ENCODE measurements at regions not wholly inside any gene's neighbourhood (a gene's known extent, or its start where the extent isn't known, plus 50 kb on each side); places are given as distances from the start of the nearest gene placed in this dataset.

GRCh38 chrX:74133156-74133796 lies 170.7 kb upstream of the ZCCHC13 start:
- no peak for TF ChIP-seq SIN3A (IDR thresholded peaks at IDR 0.05; ENCODE audit: borderline replicate concordance, insufficient read depth, low read length)
- no peak for TF ChIP-seq TAF1 (IDR thresholded peaks at IDR 0.05; ENCODE audit: borderline replicate concordance, insufficient read depth, low read length)
- no peak for TF ChIP-seq POLR2AphosphoS5 (IDR thresholded peaks at IDR 0.05; ENCODE audit: low read depth, low read length)
- TF ChIP-seq REST (IDR thresholded peaks at IDR 0.05; ENCODE audit: insufficient read depth in 1 of 2, low read depth in 2 of 2, low read length in 2 of 2), result no peak
